Left ventricle myocardium inferior (tissue), 1 donor: ENCODE measurements at regions not wholly inside any gene's neighbourhood (a gene's known extent, or its start where the extent isn't known, plus 50 kb on each side); places are given as distances from the start of the nearest gene placed in this dataset.

Experiments used
- DNase-seq: peaks from one replicate; pipeline ENCODE4 v3.0.0-alpha.2; 2020
- H3K27ac ChIP-seq: fragments of 200-600 bp; replicated peaks from 2 replicates; pipeline ENCODE4 v1.8.0; 2021
- H3K27me3 ChIP-seq: fragments of 200-600 bp; 2 replicates; pipeline ENCODE4 v1.8.0; 2021; ENCODE audit warnings: low read depth
- H3K36me3 ChIP-seq: fragments of 200-600 bp; 2 replicates; pipeline ENCODE4 v1.8.0; 2021
- H3K4me1 ChIP-seq: fragments of 200-600 bp; 2 replicates; pipeline ENCODE4 v1.8.0; 2021
- H3K4me3 ChIP-seq: fragments of 200-600 bp; 2 replicates; pipeline ENCODE4 v1.8.0; 2021; ENCODE audit warnings: mild to moderate bottlenecking, moderate library complexity
- H3K9me3 ChIP-seq: fragments of 200-600 bp; replicated peaks from 2 replicates; pipeline ENCODE4 v1.8.0; 2021
- intact Hi-C: fragments of 100-400 bp; cut with micrococcal nuclease; formaldehyde crosslinking; loops from one replicate; pipeline ENCODE4 v1.11.0; 2022
- TF ChIP-seq, protein P1 (sequence below): fragments of 200-600 bp; IDR thresholded peaks from 2 replicates; pipeline ENCODE4 v1.8.0; 2021; ENCODE audit warnings: antibody characterized with exemption, mild to moderate bottlenecking, borderline replicate concordance
- donor health status: DM: no; HTN: yes; CAD: no; lungs with severe emphysema.

- intact Hi-C loops, result no loop called here
- no peaks in the 10 kb centered on the region for H3K4me1 ChIP-seq
Observed at GRCh38 chr12:92628476-92628875, 74.3 kb upstream of the PLEKHG7 start.

DNA sequence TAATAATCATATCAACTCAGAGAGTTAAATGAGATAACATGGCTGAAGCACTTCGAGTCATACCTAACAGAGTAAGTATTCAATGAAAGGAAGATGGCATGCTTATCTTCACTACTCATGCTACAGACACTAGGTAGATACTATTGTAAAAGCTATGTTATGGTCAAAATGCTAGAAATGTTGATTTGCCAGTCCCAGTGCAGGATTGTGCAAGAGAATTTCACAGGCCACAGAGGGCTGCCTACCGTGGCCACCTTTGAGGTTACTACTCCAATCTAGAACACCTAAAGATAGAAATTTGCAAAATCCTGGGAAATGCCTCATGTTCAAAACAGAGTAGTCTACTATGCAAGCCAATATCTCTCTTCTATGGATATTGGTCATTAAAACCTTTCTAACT lies 75.3 kb upstream of the PLEKHG7 start:
- intact Hi-C loops, result no loop called here
- Histone ChIP-seq H3K27ac (no peak overlapping the region), H3K4me3 (no peak overlapping the region), H3K9me3 (no peaks in the 10 kb centered on the region), H3K36me3 (no peaks in the 10 kb centered on the region), H3K4me1 (no peaks in the 10 kb centered on the region), H3K27me3 (no peaks in the 10 kb centered on the region)
- DNase-seq, result no peak
- TF ChIP-seq, protein P1, sequence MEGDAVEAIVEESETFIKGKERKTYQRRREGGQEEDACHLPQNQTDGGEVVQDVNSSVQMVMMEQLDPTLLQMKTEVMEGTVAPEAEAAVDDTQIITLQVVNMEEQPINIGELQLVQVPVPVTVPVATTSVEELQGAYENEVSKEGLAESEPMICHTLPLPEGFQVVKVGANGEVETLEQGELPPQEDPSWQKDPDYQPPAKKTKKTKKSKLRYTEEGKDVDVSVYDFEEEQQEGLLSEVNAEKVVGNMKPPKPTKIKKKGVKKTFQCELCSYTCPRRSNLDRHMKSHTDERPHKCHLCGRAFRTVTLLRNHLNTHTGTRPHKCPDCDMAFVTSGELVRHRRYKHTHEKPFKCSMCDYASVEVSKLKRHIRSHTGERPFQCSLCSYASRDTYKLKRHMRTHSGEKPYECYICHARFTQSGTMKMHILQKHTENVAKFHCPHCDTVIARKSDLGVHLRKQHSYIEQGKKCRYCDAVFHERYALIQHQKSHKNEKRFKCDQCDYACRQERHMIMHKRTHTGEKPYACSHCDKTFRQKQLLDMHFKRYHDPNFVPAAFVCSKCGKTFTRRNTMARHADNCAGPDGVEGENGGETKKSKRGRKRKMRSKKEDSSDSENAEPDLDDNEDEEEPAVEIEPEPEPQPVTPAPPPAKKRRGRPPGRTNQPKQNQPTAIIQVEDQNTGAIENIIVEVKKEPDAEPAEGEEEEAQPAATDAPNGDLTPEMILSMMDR, result no peak

More at GRCh38 chr12:92628476-92628875, 74.3 kb upstream of the PLEKHG7 start:
- Histone ChIP-seq H3K9me3 (no peaks in the 10 kb centered on the region), H3K36me3 (no peaks in the 10 kb centered on the region), H3K4me3 (no peak overlapping the region), H3K27me3 (no peaks in the 10 kb centered on the region), H3K27ac (no peak overlapping the region)
- TF ChIP-seq, protein P1, result no peak
- no peak for DNase-seq

DNA sequence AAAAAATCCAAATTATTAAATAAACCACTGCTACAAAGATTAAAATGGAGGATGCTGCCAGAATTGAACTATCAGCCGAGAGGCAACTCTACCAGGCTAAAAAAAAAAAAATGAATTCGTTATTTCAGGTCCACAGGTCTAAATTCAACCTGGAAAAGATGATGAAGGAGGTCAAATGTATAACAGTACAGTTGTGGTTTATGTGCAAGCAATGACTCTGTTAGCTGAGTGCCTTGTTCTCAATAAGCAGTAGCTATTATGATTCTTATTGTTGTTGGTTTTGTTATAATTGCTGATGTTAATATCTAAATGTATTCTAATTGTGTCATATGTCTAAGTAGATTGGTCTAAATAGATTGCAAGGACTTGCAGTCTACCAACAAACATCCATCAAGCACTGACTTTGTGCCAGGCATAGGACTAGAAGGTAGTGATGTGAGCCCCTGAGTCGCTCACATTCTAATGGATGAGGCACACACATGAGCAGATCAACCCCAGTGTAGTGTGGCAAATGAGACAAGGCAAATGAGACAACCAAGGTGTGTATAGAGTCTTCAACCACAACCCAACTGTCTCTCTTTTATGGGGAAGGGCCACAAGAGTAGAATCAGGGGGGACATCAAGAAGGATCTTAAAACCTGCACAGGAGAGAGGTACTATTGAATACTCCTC lies 77.0 kb upstream of the PLEKHG7 start:
- TF ChIP-seq, protein P1, result no peak
- H3K4me1 ChIP-seq, result no peaks in the 10 kb centered on the region
- no peaks in the 10 kb centered on the region for H3K27me3 ChIP-seq
- H3K27ac ChIP-seq, result no peak overlapping the region
- peaks cover 8% of the 10 kb centered on the region for H3K9me3 ChIP-seq
- DNase-seq, result no peak
- intact Hi-C loops, result no loop called here
- no peaks in the 10 kb centered on the region for H3K36me3 ChIP-seq
- H3K4me3 ChIP-seq, result no peak overlapping the region

- DNase-seq, result no peak
- peaks cover 8% of the 10 kb centered on the region for H3K9me3 ChIP-seq
- no peaks in the 10 kb centered on the region for H3K4me1 ChIP-seq
- H3K27ac ChIP-seq, result no peak overlapping the region
- TF ChIP-seq, protein P1, result no peak
- H3K36me3 ChIP-seq, result no peaks in the 10 kb centered on the region
- H3K27me3 ChIP-seq, result no peaks in the 10 kb centered on the region
- intact Hi-C loops, result no loop called here
- no peak overlapping the region for H3K4me3 ChIP-seq
Observed at GRCh38 chr12:92624236-92624635, 78.6 kb upstream of the PLEKHG7 start.

GRCh38 chr12:92623386-92623785 lies 79.4 kb upstream of the PLEKHG7 start:
- no peak for DNase-seq
- H3K27me3 ChIP-seq, result no peaks in the 10 kb centered on the region
- H3K4me1 ChIP-seq, result no peaks in the 10 kb centered on the region
- H3K36me3 ChIP-seq, result no peaks in the 10 kb centered on the region
- TF ChIP-seq, protein P1, result no peak
- H3K9me3 ChIP-seq, result peaks cover 8% of the 10 kb centered on the region
- no peak overlapping the region for H3K27ac ChIP-seq
- no peak overlapping the region for H3K4me3 ChIP-seq
- intact Hi-C loops, result no loop called here
